Muscle layer of colon (tissue), 2 donors: ENCODE measurements at regions not wholly inside any gene's neighbourhood (a gene's known extent, or its start where the extent isn't known, plus 50 kb on each side); places are given as distances from the start of the nearest gene placed in this dataset.

Experiments used
- H3K27ac ChIP-seq: one replicate; pipeline ENCODE4 v1.7.0; 2013; ENCODE audit warnings: low read depth, mild to moderate bottlenecking, low read length, moderate library complexity
- H3K27me3 ChIP-seq, 2 donors: one replicate each; pipeline ENCODE4 v1.7.0; 2013; ENCODE audit warnings: low read length in 2 of 2, mild to moderate bottlenecking in 2 of 2; ENCODE audit not compliant: insufficient read depth in 2 of 2, control insufficient read depth in 1 of 2
- H3K36me3 ChIP-seq: one replicate; pipeline ENCODE4 v1.7.0; 2013; ENCODE audit warnings: mild to moderate bottlenecking, low read length; ENCODE audit not compliant: insufficient read depth
- H3K4me1 ChIP-seq: one replicate; pipeline ENCODE4 v1.7.0; 2013; ENCODE audit warnings: mild to moderate bottlenecking, low read length; ENCODE audit not compliant: insufficient read depth
- H3K4me3 ChIP-seq, 2 donors: one replicate each; pipeline ENCODE4 v1.7.0; 2013; ENCODE audit warnings: low read length in 2 of 2, low read depth in 1 of 2, mild to moderate bottlenecking in 1 of 2, moderate library complexity in 1 of 2
- H3K9ac ChIP-seq: one replicate; pipeline ENCODE4 v1.7.0; 2013; ENCODE audit warnings: low read length
- H3K9me3 ChIP-seq: one replicate; pipeline ENCODE4 v1.7.0; 2013; ENCODE audit warnings: mild to moderate bottlenecking, low read length
- donor health status: abdominal sarcoma.
- donor health status: Adenocarcinoma of cecum.

- no peak overlapping the region for H3K9ac ChIP-seq
- H3K36me3 ChIP-seq, result no peaks in the 10 kb centered on the region
- no peaks in the 10 kb centered on the region for H3K27me3 ChIP-seq
- H3K9me3 ChIP-seq, result no peaks in the 10 kb centered on the region
- no peak overlapping the region for H3K27ac ChIP-seq
- peaks cover 9% of the 10 kb centered on the region for H3K4me1 ChIP-seq
- no peak overlapping the region for H3K4me3 ChIP-seq
These were observed 909.9 kb upstream of the ACVR2A start for GRCh38 chr2:146934921-146935320.

- Histone ChIP-seq H3K4me3 (no peak overlapping the region), H3K9ac (no peak overlapping the region), H3K27ac (no peak overlapping the region), H3K9me3 (no peaks in the 10 kb centered on the region), H3K4me1 (no peaks in the 10 kb centered on the region), H3K27me3 (no peaks in the 10 kb centered on the region), H3K36me3 (no peaks in the 10 kb centered on the region)
These were observed 913.7 kb upstream of the ACVR2A start for GRCh38 chr2:146931109-146931508.

GRCh38 chr2:146927080-146927711 is 917.6 kb upstream of the ACVR2A start:
- Histone ChIP-seq H3K4me1 (no peaks in the 10 kb centered on the region), H3K4me3 (no peak overlapping the region), H3K27me3 (no peaks in the 10 kb centered on the region), H3K36me3 (no peaks in the 10 kb centered on the region), H3K27ac (no peak overlapping the region), H3K9me3 (no peaks in the 10 kb centered on the region), H3K9ac (no peak overlapping the region)

GRCh38 chr2:146918280-146918679 is 926.5 kb upstream of the ACVR2A start:
- Histone ChIP-seq H3K4me1 (peaks cover 8% of the 10 kb centered on the region), H3K9ac (no peak overlapping the region), H3K4me3 (no peak overlapping the region), H3K27me3 (no peaks in the 10 kb centered on the region), H3K36me3 (no peaks in the 10 kb centered on the region), H3K9me3 (no peaks in the 10 kb centered on the region), H3K27ac (no peak overlapping the region)

- Histone ChIP-seq H3K9me3 (no peaks in the 10 kb centered on the region), H3K4me1 (peaks cover 8% of the 10 kb centered on the region), H3K27ac (no peak overlapping the region), H3K4me3 (no peak overlapping the region), H3K9ac (no peak overlapping the region), H3K36me3 (no peaks in the 10 kb centered on the region), H3K27me3 (no peaks in the 10 kb centered on the region)
These were observed 927.3 kb upstream of the ACVR2A start for GRCh38 chr2:146917431-146918042.

GRCh38 chr2:146916914-146917313 is 927.9 kb upstream of the ACVR2A start:
- Histone ChIP-seq H3K4me1 (peaks cover 8% of the 10 kb centered on the region), H3K27me3 (no peaks in the 10 kb centered on the region), H3K9ac (no peak overlapping the region), H3K9me3 (no peaks in the 10 kb centered on the region), H3K4me3 (no peak overlapping the region), H3K27ac (no peak overlapping the region), H3K36me3 (no peaks in the 10 kb centered on the region)

GRCh38 chr2:146913476-146913875 is 931.4 kb upstream of the ACVR2A start:
- H3K9ac ChIP-seq, result no peak overlapping the region
- no peaks in the 10 kb centered on the region for H3K36me3 ChIP-seq
- H3K9me3 ChIP-seq, result no peaks in the 10 kb centered on the region
- peaks cover 8% of the 10 kb centered on the region for H3K4me1 ChIP-seq
- H3K4me3 ChIP-seq, result no peak overlapping the region
- H3K27ac ChIP-seq, result no peak overlapping the region
- H3K27me3 ChIP-seq, result no peaks in the 10 kb centered on the region

- Histone ChIP-seq H3K27ac (no peak overlapping the region), H3K36me3 (no peaks in the 10 kb centered on the region), H3K4me3 (no peak overlapping the region)
These were observed 932.3 kb upstream of the ACVR2A start for GRCh38 chr2:146912536-146912935.

GRCh38 chr2:146908776-146909175 is 936.1 kb upstream of the ACVR2A start:
- Histone ChIP-seq H3K4me1 (no peaks in the 10 kb centered on the region), H3K9me3 (no peaks in the 10 kb centered on the region), H3K27me3 (no peaks in the 10 kb centered on the region), H3K4me3 (no peak overlapping the region), H3K27ac (no peak overlapping the region), H3K9ac (no peak overlapping the region), H3K36me3 (no peaks in the 10 kb centered on the region)

More at GRCh38 chr2:146912536-146912935, 932.3 kb upstream of the ACVR2A start:
- no peaks in the 10 kb centered on the region for H3K27me3 ChIP-seq
- no peaks in the 10 kb centered on the region for H3K9me3 ChIP-seq
- peaks cover 6% of the 10 kb centered on the region for H3K4me1 ChIP-seq
- no peak overlapping the region for H3K9ac ChIP-seq

- Histone ChIP-seq H3K27ac (no peak overlapping the region), H3K36me3 (no peaks in the 10 kb centered on the region), H3K9ac (no peak overlapping the region)
These were observed 946.7 kb upstream of the ACVR2A start for GRCh38 chr2:146898083-146898482.

GRCh38 chr2:146894514-146894913 is 950.3 kb upstream of the ACVR2A start:
- Histone ChIP-seq H3K36me3 (no peaks in the 10 kb centered on the region), H3K4me1 (no peaks in the 10 kb centered on the region), H3K9ac (no peak overlapping the region), H3K9me3 (no peaks in the 10 kb centered on the region), H3K27ac (no peak overlapping the region), H3K27me3 (no peaks in the 10 kb centered on the region), H3K4me3 (no peak overlapping the region)

More at GRCh38 chr2:146898083-146898482, 946.7 kb upstream of the ACVR2A start:
- Histone ChIP-seq H3K27me3 (no peaks in the 10 kb centered on the region), H3K4me3 (no peak overlapping the region), H3K4me1 (peaks cover 5% of the 10 kb centered on the region), H3K9me3 (no peaks in the 10 kb centered on the region)

- Histone ChIP-seq H3K27ac (no peak overlapping the region), H3K4me1 (no peaks in the 10 kb centered on the region)
These were observed 951.3 kb upstream of the ACVR2A start for GRCh38 chr2:146893500-146894041.

More at GRCh38 chr2:146893500-146894041, 951.3 kb upstream of the ACVR2A start:
- Histone ChIP-seq H3K36me3 (no peaks in the 10 kb centered on the region), H3K9me3 (no peaks in the 10 kb centered on the region), H3K9ac (no peak overlapping the region), H3K27me3 (no peaks in the 10 kb centered on the region), H3K4me3 (no peak overlapping the region)
